NOMO-1 (cell line): ENCODE measurements at regions not wholly inside any gene's neighbourhood (a gene's known extent, or its start where the extent isn't known, plus 50 kb on each side); places are given as distances from the start of the nearest gene placed in this dataset.

ENCODE experiments used
- DNase-seq, 2 experiments: peaks; one replicate each; lab custom pipeline; 2025; ENCODE audit not compliant: unreplicated experiment in 2 of 2; lab: John Stamatoyannopoulos, UW

DNA sequence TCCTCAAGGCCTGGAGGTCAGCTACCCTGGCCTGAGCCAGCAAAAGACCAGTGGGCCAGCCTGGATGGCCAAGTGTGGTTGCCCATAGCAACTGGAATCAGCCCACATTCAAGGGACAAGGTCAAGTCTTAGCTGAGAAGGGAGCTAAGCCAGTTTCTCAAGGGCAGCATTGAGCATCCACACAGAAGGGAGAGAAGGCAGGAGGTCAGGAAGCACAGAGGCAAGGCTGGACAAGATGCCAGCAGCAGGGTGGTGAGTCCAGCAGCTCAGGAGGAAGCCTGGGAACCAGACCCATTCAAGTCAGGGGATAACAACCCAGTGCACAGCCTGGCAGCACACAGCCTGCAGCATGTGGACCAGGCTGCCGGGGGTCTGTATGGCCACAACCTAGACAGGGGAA lies 54.0 kb upstream of the ZMIZ1 start:
- no peak for DNase-seq

DNA sequence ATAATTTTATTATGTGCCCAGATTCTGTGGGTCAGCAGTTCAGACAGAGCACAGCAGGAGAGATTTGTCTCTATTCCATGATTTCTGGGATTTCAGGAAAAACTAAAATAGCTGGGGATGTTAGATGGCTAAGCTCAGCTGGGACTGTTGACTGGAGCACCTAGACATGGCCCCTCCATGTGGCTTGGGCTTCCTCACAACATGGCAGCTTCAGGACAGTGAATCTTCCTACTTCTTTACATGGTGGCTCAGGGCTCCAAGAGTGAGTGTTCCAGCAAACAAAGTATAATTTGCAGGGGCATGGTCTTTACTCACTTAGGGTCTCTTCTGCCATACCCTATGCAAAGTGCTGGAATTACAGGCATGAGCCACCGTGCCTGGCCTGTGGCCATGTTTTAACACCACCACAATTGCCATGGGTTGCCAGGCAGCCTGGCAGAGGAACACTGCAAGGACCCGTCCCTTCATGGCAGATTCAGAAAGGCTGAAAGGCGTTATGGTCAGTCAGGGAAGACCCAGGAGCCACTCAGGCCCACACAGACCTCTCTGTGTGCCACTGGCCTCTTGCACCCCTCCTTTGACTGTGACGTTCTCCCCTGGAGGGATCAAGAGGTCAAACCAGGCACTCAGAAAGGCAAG lies 50.8 kb upstream of the ZMIZ1 start:
- DNase-seq, result no peak

DNA sequence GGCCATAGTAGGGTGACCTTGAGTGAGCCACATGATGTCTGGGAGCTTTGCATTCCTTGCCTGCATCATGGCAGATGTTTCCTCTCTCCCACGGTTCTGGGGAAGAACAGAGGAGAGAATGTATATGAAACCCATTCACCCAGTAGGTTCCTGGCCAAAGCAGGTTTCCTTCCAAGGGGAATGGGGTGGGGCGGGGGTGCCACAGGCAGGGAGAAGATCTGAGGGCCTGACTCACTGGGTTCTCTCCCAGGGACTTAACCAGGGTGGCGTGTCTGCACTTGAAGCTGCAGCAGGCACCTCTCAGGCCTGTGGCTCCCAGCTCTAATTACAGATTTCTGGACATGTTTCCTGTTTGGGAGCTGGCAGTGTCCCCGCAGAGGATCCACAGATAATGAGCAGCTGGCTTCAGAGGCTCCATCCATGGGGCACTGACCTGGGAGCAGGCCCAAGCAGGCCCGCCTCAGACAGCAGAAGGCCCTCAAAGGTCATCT lies 50.2 kb upstream of the ZMIZ1 start:
- no peak for DNase-seq
